ENCODE measurements at regions not wholly inside any gene's neighbourhood (a gene's known extent, or its start where the extent isn't known, plus 50 kb on each side); places are given as distances from the start of the nearest gene placed in this dataset.
"Not testable (repeated sequence)": the region's sequence is repeated elsewhere in the genome, so short reads cannot be mapped to it uniquely, and the experiment has no call there.

DNA sequence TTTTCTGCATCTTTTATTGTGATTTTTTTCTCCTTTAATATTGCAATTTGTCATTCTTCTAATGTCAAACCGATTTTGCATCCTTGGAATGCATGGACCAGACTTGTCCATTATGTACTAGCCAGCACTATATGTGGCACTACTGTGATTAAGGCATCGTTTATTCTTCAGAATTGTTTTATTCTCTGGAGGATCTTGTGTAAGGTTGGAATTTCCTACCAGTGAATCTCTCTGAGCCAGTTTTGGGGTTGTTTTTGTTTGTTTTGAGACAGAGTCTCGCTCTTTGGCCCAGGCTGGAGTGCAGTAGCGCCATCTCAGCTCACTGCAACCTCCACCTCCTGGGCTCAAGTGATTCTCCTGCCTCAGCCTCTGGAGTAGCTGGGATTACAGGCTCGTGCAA, 58.5 kb downstream of the IGLL5 start:
- no peak for DNase-seq (ENCODE audit: low spot score)

GRCh38 chr22:22948651-22949571, 61.3 kb downstream of the IGLL5 start:
- no peak for DNase-seq (ENCODE audit: low spot score)

- no peak for DNase-seq (ENCODE audit: low spot score)
Observed at GRCh38 chr22:22949953-22950352, 62.3 kb downstream of the IGLL5 start.

- DNase-seq (ENCODE audit: low spot score): no peak
Observed at GRCh38 chr22:22951035-22951434, 63.4 kb downstream of the IGLL5 start.

DNA sequence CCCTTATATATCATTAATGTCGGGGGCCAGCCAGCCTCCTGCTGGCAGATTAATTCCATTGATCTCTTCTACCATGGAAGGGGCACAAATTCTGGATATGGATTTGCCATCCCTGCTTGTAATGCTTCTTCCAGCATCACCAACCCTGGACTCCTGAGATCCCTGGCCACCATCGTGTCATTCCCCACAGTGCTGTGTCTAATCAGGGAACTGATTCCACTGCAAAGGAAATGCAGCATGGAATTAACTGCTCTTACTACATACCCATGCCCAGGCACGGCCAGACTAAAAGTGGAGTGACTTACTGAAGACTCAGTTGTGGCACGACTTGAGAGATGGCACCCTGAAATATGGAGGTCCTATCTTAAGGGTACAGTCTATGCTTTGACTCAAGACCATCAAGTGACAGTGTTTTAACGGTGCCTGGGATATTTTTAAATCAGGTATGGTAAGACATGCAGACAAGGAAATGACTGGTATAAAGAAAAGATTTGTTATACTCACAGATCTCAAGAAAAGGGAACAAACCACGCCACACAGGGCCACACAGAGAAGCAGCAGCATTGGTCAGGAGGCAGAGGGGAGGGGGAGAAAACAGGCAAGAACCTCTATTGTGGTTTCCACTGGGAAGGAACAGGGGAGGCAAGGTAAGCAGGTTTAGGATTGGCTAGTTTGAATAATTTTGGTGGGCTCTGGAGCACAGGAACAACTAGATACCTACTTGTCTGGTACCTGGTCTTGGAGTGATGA, 65.1 kb downstream of the IGLL5 start:
- DNase-seq (ENCODE audit: low spot score): no peak

- no peak for DNase-seq (ENCODE audit: low spot score)
Observed at GRCh38 chr22:22953791-22954190, 66.2 kb downstream of the IGLL5 start.

- no peak for DNase-seq (ENCODE audit: low spot score)
Observed at GRCh38 chr22:22954656-22955055, 67.0 kb downstream of the IGLL5 start.

- no peak for DNase-seq (ENCODE audit: low spot score)
Observed at GRCh38 chr22:22955276-22955798, 67.7 kb downstream of the IGLL5 start.

DNA sequence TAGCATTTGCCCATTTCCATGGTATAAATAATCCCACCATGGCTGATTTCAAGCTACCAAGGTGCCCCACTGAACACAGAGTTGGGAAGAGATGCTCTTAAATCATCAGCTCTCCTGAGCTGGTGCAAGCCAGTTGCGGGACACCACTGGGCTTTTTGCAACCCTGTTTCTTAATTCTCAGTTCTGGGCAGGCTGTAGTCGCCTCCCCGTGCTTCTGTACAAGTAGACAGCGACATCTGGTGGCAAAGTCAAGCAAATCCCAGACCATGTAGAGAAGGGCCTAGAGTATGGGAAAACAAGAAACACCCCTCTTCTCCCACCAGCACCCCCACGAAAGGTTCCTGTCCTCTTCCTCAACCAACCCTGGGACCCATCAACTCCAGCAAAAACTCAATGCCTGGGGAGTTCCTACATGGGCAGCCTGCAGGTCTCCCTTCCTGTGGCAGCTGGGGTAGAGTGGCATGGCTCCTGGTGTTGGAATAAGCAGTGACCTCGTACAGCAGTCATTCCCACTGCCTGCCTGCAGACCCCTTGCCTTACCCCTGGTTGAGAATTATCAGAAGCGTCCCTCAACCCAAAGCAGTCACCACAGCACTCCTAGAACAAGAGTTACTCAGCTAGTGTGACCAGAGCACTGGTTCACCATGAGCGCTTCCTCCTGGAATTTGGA, 68.4 kb downstream of the IGLL5 start:
- peak; percentile 74 for DNase-seq (ENCODE audit: low spot score)

GRCh38 chr22:22957090-22957489, 69.5 kb downstream of the IGLL5 start:
- DNase-seq (ENCODE audit: low spot score): no peak

- DNase-seq (ENCODE audit: low spot score): no peak
Observed at GRCh38 chr22:22958621-22959020, 71.0 kb downstream of the IGLL5 start.

DNA sequence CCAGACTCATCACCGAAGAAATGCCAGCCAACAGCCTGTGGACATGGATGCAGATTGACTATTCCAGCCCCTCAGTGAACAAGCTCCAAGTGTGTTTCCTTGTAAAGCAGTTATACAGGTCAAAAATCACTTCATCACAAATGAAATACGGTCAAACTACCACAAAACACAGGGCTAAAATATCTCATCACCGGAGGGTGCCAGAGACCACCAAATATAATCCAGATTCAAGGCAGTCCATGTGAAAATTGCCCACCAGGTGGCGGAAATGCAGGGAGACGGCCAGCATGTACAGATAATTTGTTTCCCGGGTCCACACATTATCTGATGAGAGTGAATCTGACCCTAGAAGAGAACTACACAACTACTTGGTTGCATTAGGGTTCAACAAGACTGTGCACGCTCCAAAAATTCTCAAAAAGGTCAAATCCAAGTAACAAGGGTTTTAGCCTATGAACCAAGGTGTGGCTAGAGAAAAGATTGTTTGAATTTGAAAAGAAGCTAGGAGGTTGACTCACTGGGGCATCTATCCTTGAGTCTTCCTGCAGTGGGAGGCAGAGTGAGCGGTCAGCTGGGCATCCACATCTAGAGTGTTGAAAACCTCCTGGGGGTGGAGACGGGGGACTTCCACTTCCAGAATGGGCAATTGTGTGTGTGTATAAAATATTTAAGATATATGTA, 71.7 kb downstream of the IGLL5 start:
- DNase-seq (ENCODE audit: low spot score): peak; percentile 69

DNA sequence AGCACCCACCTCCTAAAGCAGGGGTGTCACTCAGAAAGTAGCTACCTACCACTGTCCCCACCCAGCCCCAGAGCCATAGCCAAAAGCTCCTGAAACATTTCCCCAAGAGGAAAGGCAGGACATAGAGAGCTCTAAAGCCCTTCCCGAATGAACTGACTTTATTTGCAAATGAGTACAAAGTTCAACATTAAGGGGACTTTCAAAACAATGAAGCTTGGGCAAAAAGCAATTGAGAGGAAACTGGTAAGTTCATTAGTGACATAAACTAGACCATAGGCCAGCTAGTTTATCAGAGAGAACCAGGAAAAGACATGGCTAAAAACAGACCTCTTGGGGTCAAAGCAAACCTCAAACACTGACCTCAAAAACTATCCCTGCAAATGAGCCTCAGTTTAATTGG, 72.7 kb downstream of the IGLL5 start:
- DNase-seq (ENCODE audit: low spot score): no peak

- DNase-seq (ENCODE audit: low spot score): no peak
Observed at GRCh38 chr22:22961574-22961973, 74.0 kb downstream of the IGLL5 start.

DNA sequence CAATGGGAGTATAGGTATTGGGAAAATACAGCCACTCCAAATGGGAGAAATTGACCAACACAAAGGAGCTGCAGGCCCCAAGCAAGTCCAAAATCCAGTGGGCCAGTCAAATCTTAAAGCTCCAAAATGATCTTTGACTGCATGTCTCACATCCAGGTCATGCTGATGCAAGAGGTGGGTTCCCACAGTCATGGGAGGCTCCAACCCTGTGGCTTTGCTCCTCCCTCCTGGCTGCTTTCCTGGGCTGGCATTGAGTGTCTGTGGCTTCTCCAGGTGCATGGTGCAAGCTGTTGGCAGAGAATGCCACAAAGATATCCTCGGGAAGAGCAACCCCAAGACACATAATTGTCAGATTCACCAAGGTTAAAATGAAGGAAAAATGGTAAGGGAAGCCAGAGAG, 80.8 kb downstream of the IGLL5 start:
- DNase-seq (ENCODE audit: low spot score): no peak

GRCh38 chr22:22972605-22973004, 85.0 kb downstream of the IGLL5 start:
- not testable (repeated sequence) for DNase-seq (ENCODE audit: low spot score)

- DNase-seq (ENCODE audit: low spot score): no peak
Observed at GRCh38 chr22:22973336-22973735, 85.7 kb downstream of the IGLL5 start.

DNA sequence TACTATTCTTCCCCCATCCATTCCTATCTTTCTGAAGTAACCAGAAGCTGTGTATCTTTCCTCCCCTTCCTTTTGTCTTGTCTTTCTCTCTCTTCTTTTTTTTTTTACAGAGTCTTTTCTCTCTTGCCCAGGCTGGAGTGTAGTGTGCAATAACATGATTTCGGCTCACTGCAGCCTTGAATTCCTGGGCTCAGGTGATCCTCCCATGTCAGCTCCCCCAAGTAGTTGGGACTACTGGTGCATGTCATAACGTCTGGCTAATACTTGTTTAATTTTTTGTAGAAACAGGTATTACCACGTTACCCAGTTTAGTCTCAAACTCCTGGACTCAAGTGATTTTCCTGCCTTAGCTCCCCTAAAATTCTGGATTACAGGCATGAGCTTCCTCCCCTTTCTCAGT, 86.5 kb downstream of the IGLL5 start:
- DNase-seq (ENCODE audit: low spot score): no peak

DNA sequence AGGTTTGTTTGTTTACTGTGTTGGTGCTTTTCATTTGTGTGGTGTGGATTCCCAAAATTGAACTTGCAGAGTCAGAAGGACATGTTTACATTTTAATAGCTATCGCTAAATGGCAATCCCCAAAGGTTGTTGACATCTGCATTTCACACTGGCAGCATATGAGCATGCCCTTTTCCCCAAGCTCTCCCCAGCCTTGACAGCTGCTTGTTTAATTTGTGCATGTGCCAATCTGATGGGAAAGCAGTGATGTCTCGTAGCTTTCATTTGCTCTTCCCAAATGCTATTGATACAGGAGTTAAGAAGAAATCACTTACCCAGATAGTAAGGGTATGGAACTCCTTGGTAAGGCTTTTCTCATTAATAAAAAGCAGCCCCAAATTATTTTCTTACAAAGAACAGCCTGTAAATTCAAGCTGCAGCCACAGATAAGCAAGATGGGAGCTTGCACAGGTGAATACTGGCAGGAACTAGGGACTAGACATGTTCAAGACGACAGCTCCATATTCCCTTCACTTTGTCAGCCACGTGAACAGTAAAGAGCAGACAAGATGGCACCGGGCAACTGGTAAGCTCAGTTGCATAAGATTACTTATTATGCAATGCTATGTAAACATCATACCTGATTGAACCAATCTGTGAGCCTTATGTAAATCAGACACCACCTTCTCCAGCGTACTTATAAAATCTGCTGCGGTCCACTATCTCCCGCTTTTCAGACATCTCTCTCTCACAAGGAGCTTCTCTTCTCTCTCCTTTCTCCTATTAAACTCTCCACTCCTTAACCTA, 87.4 kb downstream of the IGLL5 start:
- no peak for DNase-seq (ENCODE audit: low spot score)

- no peak for DNase-seq (ENCODE audit: low spot score)
Observed at GRCh38 chr22:22976033-22976922, 88.7 kb downstream of the IGLL5 start.

Data from COLO829 (cell line).